ENCODE measurements at regions not wholly inside any gene's neighbourhood (a gene's known extent, or its start where the extent isn't known, plus 50 kb on each side); places are given as distances from the start of the nearest gene placed in this dataset.
"Not testable (repeated sequence)": the region's sequence is repeated elsewhere in the genome, so short reads cannot be mapped to it uniquely, and the experiment has no call there.

- no peak for DNase-seq
Observed at GRCh38 chr18:75984853-75985252, 510.2 kb downstream of the ZNF516 start.

GRCh38 chr18:75981102-75981501, 513.9 kb downstream of the ZNF516 start:
- DNase-seq, result no peak

GRCh38 chr18:75977081-75977480, 518.0 kb downstream of the ZNF516 start:
- peak in 1 of 2 experiments; percentile 26 for DNase-seq

- no peak for DNase-seq
Observed at GRCh38 chr18:75970212-75970611, 524.8 kb downstream of the ZNF516 start.

- DNase-seq, result no peak
Observed at GRCh38 chr18:75966431-75966830, 528.6 kb downstream of the ZNF516 start.

GRCh38 chr18:75962036-75962572, 532.9 kb downstream of the ZNF516 start:
- DNase-seq, result no peak

- not testable (repeated sequence) for DNase-seq
Observed at GRCh38 chr18:75960356-75960755, 532.9 kb upstream of the SMIM21 start.

GRCh38 chr18:75959150-75959549, 531.6 kb upstream of the SMIM21 start:
- no peak for DNase-seq

GRCh38 chr18:75958683-75959082, 531.2 kb upstream of the SMIM21 start:
- DNase-seq, result no peak

GRCh38 chr18:75945265-75945933, 517.9 kb upstream of the SMIM21 start:
- no peak for DNase-seq

- no peak for DNase-seq
Observed at GRCh38 chr18:75937306-75937705, 509.8 kb upstream of the SMIM21 start.

GRCh38 chr18:75936862-75937261, 509.4 kb upstream of the SMIM21 start:
- no peak for DNase-seq

GRCh38 chr18:75931079-75931478, 503.6 kb upstream of the SMIM21 start:
- no peak for DNase-seq

- peak in 1 of 2 experiments; percentile 64 for DNase-seq
Observed at GRCh38 chr18:75928706-75929105, 501.2 kb upstream of the SMIM21 start.

GRCh38 chr18:75927791-75928190, 500.3 kb upstream of the SMIM21 start:
- DNase-seq, result no peak

- no peak for DNase-seq
Observed at GRCh38 chr18:75926811-75927210, 499.3 kb upstream of the SMIM21 start.

GRCh38 chr18:75923169-75923568, 495.7 kb upstream of the SMIM21 start:
- DNase-seq, result no peak

GRCh38 chr18:75916624-75916982, 489.1 kb upstream of the SMIM21 start:
- DNase-seq, result no peak

- DNase-seq, result peak in 1 of 2 experiments; percentile 29
Observed at GRCh38 chr18:75915941-75916623, 488.6 kb upstream of the SMIM21 start.

- no peak for DNase-seq
Observed at GRCh38 chr18:75912829-75913228, 485.3 kb upstream of the SMIM21 start.

GRCh38 chr18:75904416-75904815, 476.9 kb upstream of the SMIM21 start:
- DNase-seq, result no peak

- DNase-seq, result no peak
Observed at GRCh38 chr18:75898651-75899050, 471.1 kb upstream of the SMIM21 start.

GRCh38 chr18:75897386-75897785, 469.9 kb upstream of the SMIM21 start:
- no peak for DNase-seq

GRCh38 chr18:75896865-75897264, 469.4 kb upstream of the SMIM21 start:
- DNase-seq, result peak; percentile 82 to 91
